GM23338 (cell line): ENCODE measurements at regions not wholly inside any gene's neighbourhood (a gene's known extent, or its start where the extent isn't known, plus 50 kb on each side); places are given as distances from the start of the nearest gene placed in this dataset.

ENCODE experiments used
- ATAC-seq: fragments of 200-7000 bp; cut with Tn5 transposase; 3 replicates; pipeline ENCODE4 v1.9.1; 2020
- DNase-seq: peaks from one replicate; pipeline ENCODE4 v3.0.0-alpha.2; 2015; ENCODE audit warnings: low spot score
- H2AFZ ChIP-seq: fragments of 200-600 bp; sonication (generic); 2 replicates; pipeline ENCODE4 v1.8.0; 2016; ENCODE audit warnings: antibody characterized with exemption, mild to moderate bottlenecking, moderate library complexity
- H3F3A ChIP-seq: fragments of 200-600 bp; sonication (generic); replicated peaks from 2 replicates; pipeline ENCODE4 v1.8.0; 2017; ENCODE audit warnings: antibody characterized with exemption, mixed run types, low read depth
- H3K27ac ChIP-seq: fragments of 200-600 bp; sonication (generic); 2 replicates; pipeline ENCODE4 v1.6.1; 2016; ENCODE audit warnings: low read depth
- H3K27me3 ChIP-seq: fragments of 200-600 bp; sonication (generic); 2 replicates; pipeline ENCODE4 v1.8.0; 2016; ENCODE audit warnings: mild to moderate bottlenecking, mixed run types, moderate library complexity; ENCODE audit not compliant: insufficient read depth
- H3K36me3 ChIP-seq: fragments of 200-600 bp; sonication (generic); 2 replicates; pipeline ENCODE4 v1.8.0; 2016; ENCODE audit warnings: mild to moderate bottlenecking; ENCODE audit not compliant: insufficient read depth
- H3K4me1 ChIP-seq: fragments of 200-600 bp; sonication (generic); 2 replicates; pipeline ENCODE4 v1.8.0; 2016; ENCODE audit warnings: mild to moderate bottlenecking, moderate library complexity; ENCODE audit not compliant: insufficient read depth
- H3K4me2 ChIP-seq: fragments of 200-600 bp; sonication (generic); 2 replicates; pipeline ENCODE4 v1.7.1; 2017; ENCODE audit warnings: mixed run types
- H3K4me3 ChIP-seq: fragments of 200-600 bp; sonication (generic); 2 replicates; pipeline ENCODE4 v1.6.1; 2016; ENCODE audit warnings: mixed run types
- H3K79me2 ChIP-seq: fragments of 200-600 bp; sonication (generic); replicated peaks from 2 replicates; pipeline ENCODE4 v1.8.0; 2017; ENCODE audit warnings: mild to moderate bottlenecking; ENCODE audit not compliant: insufficient read depth
- H3K9me2 ChIP-seq: fragments of 200-600 bp; sonication (generic); 2 replicates; pipeline ENCODE4 v1.8.0; 2017; ENCODE audit not compliant: insufficient read depth
- H4K20me1 ChIP-seq: fragments of 200-600 bp; sonication (generic); replicated peaks from 2 replicates; pipeline ENCODE4 v1.8.0; 2017; ENCODE audit warnings: mild to moderate bottlenecking; ENCODE audit not compliant: insufficient read depth
- H3K27ac Mint-ChIP-seq: 2 replicates; pipeline ENCODE4 v1.8.0; 2020; ENCODE audit warnings: inconsistent platforms, mild to moderate bottlenecking, moderate library complexity, mixed read lengths
- H3K27me3 Mint-ChIP-seq: 3 replicates; pipeline ENCODE4 v1.8.0; 2022; ENCODE audit warnings: low read depth, mild to moderate bottlenecking, moderate library complexity, mixed read lengths, inconsistent platforms; ENCODE audit not compliant: insufficient read depth, poor library complexity
- H3K36me3 Mint-ChIP-seq: 3 replicates; pipeline ENCODE4 v1.8.0; 2021; ENCODE audit warnings: low read depth, mild to moderate bottlenecking, inconsistent platforms, moderate library complexity, mixed read lengths
- H3K4me1 Mint-ChIP-seq: 3 replicates; pipeline ENCODE4 v1.8.0; 2020; ENCODE audit warnings: mild to moderate bottlenecking, inconsistent platforms, mixed read lengths
- H3K4me3 Mint-ChIP-seq: 3 replicates; pipeline ENCODE4 v1.8.0; 2021; ENCODE audit warnings: moderate library complexity, mild to moderate bottlenecking, inconsistent platforms, mixed read lengths
- H3K9me3 Mint-ChIP-seq: 3 replicates; pipeline ENCODE4 v1.8.0; 2020; ENCODE audit warnings: moderate library complexity, mild to moderate bottlenecking, inconsistent platforms, mixed read lengths
- EZH2phosphoT487 ChIP-seq: fragments of 200-600 bp; sonication (generic); IDR thresholded peaks from one replicate; pipeline ENCODE4 v1.8.1; 2018; ENCODE audit warnings: antibody characterized with exemption; ENCODE audit not compliant: unreplicated experiment
- JUNB ChIP-seq: IDR thresholded peaks from one replicate; pipeline ENCODE4 v1.6.1; 2016; ENCODE audit warnings: antibody characterized with exemption; ENCODE audit not compliant: unreplicated experiment
- NANOG ChIP-seq: IDR thresholded peaks from 2 replicates; pipeline ENCODE4 v1.6.1; 2016; ENCODE audit warnings: antibody characterized with exemption, borderline replicate concordance
- POLR2AphosphoS5 ChIP-seq: IDR thresholded peaks from 2 replicates; pipeline ENCODE4 v1.6.1; 2016; ENCODE audit warnings: antibody characterized with exemption, low read depth
- REST ChIP-seq: IDR thresholded peaks from one replicate; pipeline ENCODE4 v1.6.1; 2018; ENCODE audit warnings: antibody characterized with exemption; ENCODE audit not compliant: unreplicated experiment
- STAT1 ChIP-seq: IDR thresholded peaks from one replicate; pipeline ENCODE4 v1.6.1; 2016; ENCODE audit warnings: antibody characterized with exemption; ENCODE audit not compliant: unreplicated experiment
- ZNF114 ChIP-seq: fragments of 250-450 bp; sonication (Bioruptor Pico); IDR thresholded peaks from 2 replicates; pipeline ENCODE4 v1.5.0; 2020; ENCODE audit warnings: mild to moderate bottlenecking, moderate library complexity
- ZNF462 ChIP-seq: fragments of 250-450 bp; sonication (Bioruptor Pico); IDR thresholded peaks from 2 replicates; pipeline ENCODE4 v1.5.0; 2020; ENCODE audit warnings: mild to moderate bottlenecking, moderate library complexity

GRCh38 chr7:35530124-35531109, 164.5 kb downstream of the HERPUD2 start (continued):
- TF ChIP-seq ZNF462 (no peak), REST (no peak), JUNB (no peak), ZNF114 (no peak)

- H3K4me2 ChIP-seq = no peak overlapping the region
- Mint-ChIP-seq H3K4me3 (no peak overlapping the region), H3K27ac (no peak overlapping the region), H3K4me1 (no peaks in the 10 kb centered on the region), H3K27me3 (peaks cover 4% of the 10 kb centered on the region), H3K36me3 (no peaks in the 10 kb centered on the region), H3K9me3 (no peaks in the 10 kb centered on the region)
- DNase-seq = no peak
- H3K27ac ChIP-seq = no peak overlapping the region
- H3K4me3 ChIP-seq = no peak overlapping the region
- no peaks in the 10 kb centered on the region for H3F3A ChIP-seq
- H3K9me2 ChIP-seq = no peaks in the 10 kb centered on the region
- H4K20me1 ChIP-seq = no peaks in the 10 kb centered on the region
- no peak overlapping the region for H2AFZ ChIP-seq
- H3K4me1 ChIP-seq = no peaks in the 10 kb centered on the region
- no peaks in the 10 kb centered on the region for H3K27me3 ChIP-seq
- H3K36me3 ChIP-seq = no peaks in the 10 kb centered on the region
- no peak for ATAC-seq
- no peaks in the 10 kb centered on the region for H3K79me2 ChIP-seq
- TF ChIP-seq STAT1 (no peak), EZH2phosphoT487 (no peak), NANOG (no peak), POLR2AphosphoS5 (no peak), JUNB (no peak)
These were observed 165.2 kb downstream of the HERPUD2 start for GRCh38 chr7:35529713-35530112.
